BE2C (cell line): ENCODE measurements at regions not wholly inside any gene's neighbourhood (a gene's known extent, or its start where the extent isn't known, plus 50 kb on each side); places are given as distances from the start of the nearest gene placed in this dataset.

ENCODE experiments used
- DNase-seq: peaks from one replicate; pipeline ENCODE4 v3.0.0-alpha.2; 2020
- H3K27me3 ChIP-seq: fragments of 250-450 bp; sonication (Bioruptor Pico); 2 replicates; pipeline ENCODE4 v1.5.1; 2020; ENCODE audit warnings: mild to moderate bottlenecking
- H3K36me3 ChIP-seq: fragments of 250-450 bp; sonication (Bioruptor Pico); 2 replicates; pipeline ENCODE4 v1.5.1; 2020; ENCODE audit warnings: mild to moderate bottlenecking
- H3K4me1 ChIP-seq: fragments of 250-450 bp; sonication (Bioruptor Pico); 2 replicates; pipeline ENCODE4 v1.5.1; 2020
- H3K4me3 ChIP-seq: 2 replicates; pipeline ENCODE4 v1.5.1; 2011; ENCODE audit warnings: low read depth, low read length
- H3K9me3 ChIP-seq: fragments of 250-450 bp; sonication (Bioruptor Pico); 2 replicates; pipeline ENCODE4 v1.5.1; 2020
- CTCF ChIP-seq: IDR thresholded peaks from 2 replicates; pipeline ENCODE4 v1.5.1; 2012; ENCODE audit warnings: mild to moderate bottlenecking, low read depth, low read length

- DNase-seq, result no peak
- Histone ChIP-seq H3K4me1 (no peaks in the 10 kb centered on the region), H3K9me3 (no peaks in the 10 kb centered on the region), H3K4me3 (no peak overlapping the region), H3K27me3 (no peaks in the 10 kb centered on the region), H3K36me3 (no peaks in the 10 kb centered on the region)
- no peak for TF ChIP-seq CTCF
These were observed 957.7 kb upstream of the POU3F3 start for GRCh38 chr2:103896182-103896581.

GRCh38 chr2:103898561-103898960, 955.4 kb upstream of the POU3F3 start:
- no peak for TF ChIP-seq CTCF

GRCh38 chr2:103902347-103902746, 951.6 kb upstream of the POU3F3 start:
- no peaks in the 10 kb centered on the region for H3K27me3 ChIP-seq
- no peak for DNase-seq
- no peaks in the 10 kb centered on the region for H3K36me3 ChIP-seq
- no peak overlapping the region for H3K4me3 ChIP-seq
- no peak for TF ChIP-seq CTCF
- no peaks in the 10 kb centered on the region for H3K9me3 ChIP-seq
- no peaks in the 10 kb centered on the region for H3K4me1 ChIP-seq

More at GRCh38 chr2:103898561-103898960, 955.4 kb upstream of the POU3F3 start:
- Histone ChIP-seq H3K27me3 (no peaks in the 10 kb centered on the region), H3K36me3 (no peaks in the 10 kb centered on the region), H3K4me1 (no peaks in the 10 kb centered on the region), H3K4me3 (no peak overlapping the region), H3K9me3 (no peaks in the 10 kb centered on the region)
- DNase-seq, result no peak

- no peak for TF ChIP-seq CTCF
- Histone ChIP-seq H3K36me3 (no peaks in the 10 kb centered on the region), H3K9me3 (no peaks in the 10 kb centered on the region), H3K4me1 (no peaks in the 10 kb centered on the region), H3K4me3 (no peak overlapping the region), H3K27me3 (no peaks in the 10 kb centered on the region)
- no peak for DNase-seq
These were observed 932.8 kb upstream of the POU3F3 start for GRCh38 chr2:103921161-103921560.

- Histone ChIP-seq H3K9me3 (no peaks in the 10 kb centered on the region), H3K4me3 (no peak overlapping the region), H3K27me3 (no peaks in the 10 kb centered on the region), H3K36me3 (no peaks in the 10 kb centered on the region), H3K4me1 (no peaks in the 10 kb centered on the region)
- DNase-seq, result no peak
- no peak for TF ChIP-seq CTCF
These were observed 911.7 kb upstream of the POU3F3 start for GRCh38 chr2:103942199-103942598.

- H3K9me3 ChIP-seq, result no peaks in the 10 kb centered on the region
- H3K27me3 ChIP-seq, result no peaks in the 10 kb centered on the region
- no peaks in the 10 kb centered on the region for H3K36me3 ChIP-seq
- no peak overlapping the region for H3K4me3 ChIP-seq
- TF ChIP-seq CTCF, result no peak
- no peak for DNase-seq
- no peaks in the 10 kb centered on the region for H3K4me1 ChIP-seq
These were observed 908.8 kb upstream of the POU3F3 start for GRCh38 chr2:103945083-103945482.
